ENCODE measurements at regions not wholly inside any gene's neighbourhood (a gene's known extent, or its start where the extent isn't known, plus 50 kb on each side); places are given as distances from the start of the nearest gene placed in this dataset.
"Not testable (repeated sequence)": the region's sequence is repeated elsewhere in the genome, so short reads cannot be mapped to it uniquely, and the experiment has no call there.

GRCh38 chr14:105857220-105857825, 330.9 kb downstream of the TMEM121 start:
- no peak for TF ChIP-seq POLR2A (IDR thresholded peaks at IDR 0.05; ENCODE audit: low read depth, low read length)
- no peak for DNase-seq (ENCODE audit: insufficient read length, low spot score)
- no peak for FAIRE-seq

GRCh38 chr14:105857826-105858675, 331.7 kb downstream of the TMEM121 start:
- DNase-seq (ENCODE audit: insufficient read length, low spot score) (no peak), FAIRE-seq (no peak)
- no peak for TF ChIP-seq POLR2A (IDR thresholded peaks at IDR 0.05; ENCODE audit: low read depth, low read length)

- no peak for FAIRE-seq
- no peak for DNase-seq (ENCODE audit: insufficient read length, low spot score)
- TF ChIP-seq POLR2A (IDR thresholded peaks at IDR 0.05; ENCODE audit: low read depth, low read length): no peak
Measured at GRCh38 chr14:105858676-105859025, 332.3 kb downstream of the TMEM121 start.

- not testable (repeated sequence) for FAIRE-seq; DNase-seq (ENCODE audit: insufficient read length, low spot score)
Measured at GRCh38 chr14:105859073-105859716, 332.8 kb downstream of the TMEM121 start.

GRCh38 chr14:105859717-105860614, 333.6 kb downstream of the TMEM121 start:
- no peak for DNase-seq (ENCODE audit: insufficient read length, low spot score)
- TF ChIP-seq POLR2A (IDR thresholded peaks at IDR 0.05; ENCODE audit: low read depth, low read length): no peak
- FAIRE-seq: no peak

- DNase-seq (ENCODE audit: insufficient read length, low spot score) (no peak), FAIRE-seq (no peak)
- TF ChIP-seq POLR2A (IDR thresholded peaks at IDR 0.05; ENCODE audit: low read depth, low read length): no peak
Measured at GRCh38 chr14:105860615-105861580, 334.5 kb downstream of the TMEM121 start.

GRCh38 chr14:105861985-105862465, 335.6 kb downstream of the TMEM121 start:
- TF ChIP-seq POLR2A (IDR thresholded peaks at IDR 0.05; ENCODE audit: low read depth, low read length): no peak
- no peak for DNase-seq (ENCODE audit: insufficient read length, low spot score)
- FAIRE-seq: no peak

- DNase-seq (ENCODE audit: insufficient read length, low spot score) (no peak), FAIRE-seq (no peak)
- TF ChIP-seq POLR2A (IDR thresholded peaks at IDR 0.05; ENCODE audit: low read depth, low read length): no peak
Measured at GRCh38 chr14:105862581-105863239, 336.3 kb downstream of the TMEM121 start.

GRCh38 chr14:105863296-105864108, 337.1 kb downstream of the TMEM121 start:
- no peak for DNase-seq (ENCODE audit: insufficient read length, low spot score)
- FAIRE-seq: no peak
- TF ChIP-seq POLR2A (IDR thresholded peaks at IDR 0.05; ENCODE audit: low read depth, low read length): no peak

- TF ChIP-seq POLR2A (IDR thresholded peaks at IDR 0.05; ENCODE audit: low read depth, low read length): no peak
- DNase-seq (ENCODE audit: insufficient read length, low spot score) (no peak), FAIRE-seq (no peak)
Measured at GRCh38 chr14:105864116-105864515, 337.7 kb downstream of the TMEM121 start.

GRCh38 chr14:105864651-105865265, 338.4 kb downstream of the TMEM121 start:
- no peak for FAIRE-seq
- TF ChIP-seq POLR2A (IDR thresholded peaks at IDR 0.05; ENCODE audit: low read depth, low read length): no peak
- no peak for DNase-seq (ENCODE audit: insufficient read length, low spot score)

All from H54 (cell line).